Esophagus squamous epithelium (tissue), 4 donors: ENCODE measurements at regions not wholly inside any gene's neighbourhood (a gene's known extent, or its start where the extent isn't known, plus 50 kb on each side); places are given as distances from the start of the nearest gene placed in this dataset.

Source experiments
- CTCF ChIP-seq, 6 experiments: fragments of 450-650 bp in 4 of 6; fragments of 200-600 bp in 2 of 6; sonication (generic) in 2 of 6; IDR thresholded peaks; one replicate each; pipeline ENCODE4 v1.5.1; 2016 to 2019; ENCODE audit warnings: antibody characterized with exemption in 6 of 6, mild to moderate bottlenecking in 4 of 6, moderate library complexity in 4 of 6
- POLR2A ChIP-seq, 4 donors: fragments of 450-650 bp; IDR thresholded peaks; one replicate each; pipeline ENCODE4 v1.6.1; 2017; ENCODE audit warnings: antibody characterized with exemption in 4 of 4, mild to moderate bottlenecking in 4 of 4, moderate library complexity in 3 of 4

GRCh38 chr1:65668368-65668767, 124.3 kb upstream of the PDE4B start:
- no peak for TF ChIP-seq CTCF (IDR thresholded peaks at IDR 0.05)
- no peak for TF ChIP-seq POLR2A (IDR thresholded peaks at IDR 0.05)
